ENCODE measurements at regions not wholly inside any gene's neighbourhood (a gene's known extent, or its start where the extent isn't known, plus 50 kb on each side); places are given as distances from the start of the nearest gene placed in this dataset.

DNA sequence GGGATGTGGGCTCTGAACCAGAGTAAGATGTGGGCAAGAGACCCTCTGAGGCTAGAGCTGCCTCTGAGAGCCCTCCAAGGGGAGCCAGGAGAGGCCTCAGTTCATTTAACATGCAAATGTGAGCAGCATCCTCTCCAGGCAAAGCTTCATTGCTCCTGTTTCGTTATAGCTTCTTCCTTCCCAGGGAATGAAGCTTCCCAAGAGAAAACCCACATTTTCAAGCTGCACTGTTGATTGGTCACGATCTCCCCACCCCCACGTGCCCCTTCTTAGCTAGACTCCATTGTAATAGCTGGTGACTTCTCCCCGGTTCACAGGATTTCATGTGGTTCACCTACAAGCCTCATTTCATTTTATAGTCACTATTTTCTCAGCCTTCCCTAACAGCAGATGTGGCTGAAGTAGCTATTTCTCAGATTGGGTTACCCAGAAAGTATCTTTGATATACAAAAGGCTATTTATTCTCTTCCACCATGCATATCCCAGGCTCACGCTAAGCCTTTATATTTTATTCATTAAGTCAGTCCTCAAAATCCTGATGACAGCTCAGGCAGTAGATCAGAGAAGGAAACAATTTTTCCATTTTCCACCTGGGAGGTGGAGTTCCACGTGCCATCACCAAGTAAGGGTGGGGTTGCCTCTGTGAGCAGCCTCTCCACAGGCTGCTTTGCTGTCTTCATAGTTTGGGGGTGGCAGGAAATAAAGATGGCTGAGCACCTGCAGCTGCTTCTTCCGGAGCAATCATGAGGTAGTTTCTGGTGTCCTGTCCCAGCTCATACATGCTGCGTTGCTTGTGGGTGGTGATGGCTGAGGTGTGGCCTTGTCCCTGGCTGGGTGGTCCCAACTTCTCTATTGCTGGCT is 178.3 kb upstream of the RAB4A start:
- DNase-seq, result no peak
- no peaks in the 10 kb centered on the region for H3K27me3 ChIP-seq (ENCODE audit: control insufficient read depth, insufficient read depth)
- intact Hi-C loops (cut with DNase I), result no loop called here
- ATAC-seq, result no peak
- H3K4me3 ChIP-seq (ENCODE audit: low read length), result no peak overlapping the region
- H3K27ac ChIP-seq (ENCODE audit: low read length), result no peak overlapping the region
- 67% methylated on average over 8 of the region's 8 CpGs for WGBS
- no peaks in the 10 kb centered on the region for H3K9me3 ChIP-seq (ENCODE audit: control insufficient read depth, low read length)
- no peaks in the 10 kb centered on the region for H3K4me1 ChIP-seq (ENCODE audit: control insufficient read depth, insufficient read depth, low read length)

DNA sequence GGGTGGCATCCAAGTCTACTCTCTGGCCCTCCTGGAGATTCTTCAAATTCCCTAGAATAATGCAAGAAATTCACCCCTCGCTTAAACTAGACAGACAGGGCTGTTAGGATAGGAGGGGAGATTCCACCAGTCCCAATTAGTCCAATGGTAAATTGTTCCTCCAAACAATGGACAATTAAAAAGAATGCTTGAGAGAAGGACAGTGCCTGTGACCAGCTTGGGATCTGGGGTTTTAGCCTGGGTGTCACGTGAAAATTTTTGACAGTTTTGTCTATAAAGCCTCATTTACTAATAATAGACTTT is 177.7 kb upstream of the RAB4A start:
- DNase-seq (no peak), ATAC-seq (no peak)
- 93% methylated on average over 2 of the region's 2 CpGs for WGBS
- intact Hi-C loops (cut with DNase I), result no loop called here
- Histone ChIP-seq H3K27ac (ENCODE audit: low read length) (no peak overlapping the region), H3K27me3 (ENCODE audit: control insufficient read depth, insufficient read depth) (no peaks in the 10 kb centered on the region), H3K4me3 (ENCODE audit: low read length) (no peak overlapping the region), H3K4me1 (ENCODE audit: control insufficient read depth, insufficient read depth, low read length) (no peaks in the 10 kb centered on the region), H3K9me3 (ENCODE audit: control insufficient read depth, low read length) (no peaks in the 10 kb centered on the region)

DNA sequence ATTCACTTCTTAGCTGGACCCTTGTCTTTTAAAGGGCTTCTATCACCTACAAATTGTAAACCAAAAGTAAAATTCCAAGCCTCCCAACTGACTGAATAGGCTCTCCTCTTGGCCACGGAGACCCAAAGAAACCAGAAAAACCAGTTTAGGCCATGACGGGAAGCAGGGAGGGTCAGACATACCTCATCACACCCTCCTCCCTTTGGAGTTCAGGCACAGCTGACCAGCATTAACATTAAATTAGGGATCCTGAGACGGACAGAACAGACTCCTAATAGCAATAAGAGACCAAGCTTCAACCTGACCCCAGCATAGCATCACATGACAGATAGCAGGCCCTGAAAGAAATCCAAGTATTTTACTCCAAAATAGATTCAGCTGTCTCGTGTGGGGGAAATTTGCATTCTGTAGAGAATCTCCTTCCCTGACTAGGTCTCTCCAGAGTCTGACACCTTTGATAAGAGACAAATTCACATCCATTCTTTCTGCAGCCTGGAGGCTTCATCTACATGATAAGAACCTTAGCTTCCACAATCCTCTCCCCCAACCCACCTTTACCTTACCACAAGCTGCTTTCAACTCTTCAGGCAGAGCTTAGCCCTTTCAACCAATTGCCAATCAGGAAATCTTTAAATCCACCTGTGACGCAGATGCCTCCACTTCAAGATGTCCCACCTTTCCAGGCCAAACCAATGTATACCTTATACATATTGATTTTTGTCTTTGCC is 177.1 kb upstream of the RAB4A start:
- intact Hi-C loops (cut with DNase I), result no loop called here
- Histone ChIP-seq H3K27me3 (ENCODE audit: control insufficient read depth, insufficient read depth) (no peaks in the 10 kb centered on the region), H3K4me1 (ENCODE audit: control insufficient read depth, insufficient read depth, low read length) (no peaks in the 10 kb centered on the region), H3K27ac (ENCODE audit: low read length) (no peak overlapping the region), H3K9me3 (ENCODE audit: control insufficient read depth, low read length) (no peaks in the 10 kb centered on the region), H3K4me3 (ENCODE audit: low read length) (no peak overlapping the region)
- WGBS, result 70% methylated on average over 5 of the region's 5 CpGs
- ATAC-seq (no peak), DNase-seq (no peak)

DNA sequence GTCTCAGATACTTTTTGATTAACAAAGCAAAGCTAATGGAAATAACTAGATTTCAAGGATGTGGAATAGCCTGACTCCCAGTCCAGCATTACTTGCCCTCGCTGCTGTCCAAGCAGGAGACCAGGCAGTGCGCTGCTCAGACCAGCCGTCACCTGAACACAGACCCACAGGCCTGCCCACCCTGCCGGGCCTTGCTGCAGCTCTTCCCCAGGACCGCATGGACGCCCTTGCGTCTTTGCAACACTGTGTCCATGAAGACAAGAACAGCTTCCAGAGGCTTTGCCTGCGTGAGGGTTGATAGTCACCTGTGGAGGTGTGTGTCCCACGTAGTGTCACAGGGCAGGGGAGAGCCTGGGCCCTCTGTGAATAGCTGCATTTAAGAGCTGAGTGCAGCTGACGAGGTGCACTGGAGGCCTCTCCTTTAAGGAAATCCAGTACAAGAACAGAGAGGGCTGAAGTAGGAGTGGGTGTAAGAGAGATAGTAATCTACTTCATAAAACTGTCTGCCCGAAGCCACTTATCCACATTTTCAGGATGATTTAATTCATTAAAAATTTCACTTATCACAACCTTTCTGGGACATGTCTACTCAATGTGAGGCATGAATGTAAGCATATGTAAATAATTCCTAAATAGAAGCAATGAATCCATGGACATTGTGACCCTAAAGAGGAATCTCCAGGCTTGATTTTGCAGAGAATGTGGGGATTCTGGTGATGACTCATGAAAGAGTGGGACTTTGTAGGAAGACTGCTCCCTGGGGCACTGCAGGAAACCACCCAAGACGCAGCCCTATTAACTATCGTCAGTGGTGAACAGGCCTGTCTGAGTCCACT is 176.2 kb upstream of the RAB4A start:
- no peaks in the 10 kb centered on the region for H3K27me3 ChIP-seq (ENCODE audit: control insufficient read depth, insufficient read depth)
- no peaks in the 10 kb centered on the region for H3K9me3 ChIP-seq (ENCODE audit: control insufficient read depth, low read length)
- no peak overlapping the region for H3K27ac ChIP-seq (ENCODE audit: low read length)
- H3K4me1 ChIP-seq (ENCODE audit: control insufficient read depth, insufficient read depth, low read length), result no peaks in the 10 kb centered on the region
- ATAC-seq, result no peak
- 87% methylated on average over 13 of the region's 13 CpGs for WGBS
- DNase-seq, result no peak
- H3K4me3 ChIP-seq (ENCODE audit: low read length), result no peak overlapping the region
- intact Hi-C loops (cut with DNase I), result no loop called here

DNA sequence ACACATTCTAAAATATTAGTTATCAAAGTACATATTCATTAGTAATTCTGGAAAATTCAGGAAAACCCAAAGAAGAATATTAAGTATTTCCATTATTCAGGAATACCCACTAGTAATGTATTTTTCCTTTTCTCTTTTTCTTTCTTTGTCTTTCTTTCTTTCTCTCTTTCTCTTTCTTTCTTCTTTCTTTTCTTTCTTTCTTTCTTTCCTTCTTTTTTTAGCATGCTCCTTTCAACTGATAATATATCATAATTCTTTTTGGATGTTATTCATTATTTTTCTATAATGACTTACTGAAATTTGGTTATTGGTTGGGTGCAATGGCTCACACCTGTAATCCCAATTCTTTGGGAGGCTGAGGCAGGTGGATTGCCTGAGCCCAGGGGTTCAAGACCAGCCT is 175.6 kb upstream of the RAB4A start:
- intact Hi-C loops (cut with DNase I), result no loop called here
- H3K4me1 ChIP-seq (ENCODE audit: control insufficient read depth, insufficient read depth, low read length), result no peaks in the 10 kb centered on the region
- ATAC-seq (no peak), DNase-seq (no peak)
- H3K27ac ChIP-seq (ENCODE audit: low read length), result no peak overlapping the region
- H3K4me3 ChIP-seq (ENCODE audit: low read length), result no peak overlapping the region
- H3K9me3 ChIP-seq (ENCODE audit: control insufficient read depth, low read length), result no peaks in the 10 kb centered on the region
- no peaks in the 10 kb centered on the region for H3K27me3 ChIP-seq (ENCODE audit: control insufficient read depth, insufficient read depth)

DNA sequence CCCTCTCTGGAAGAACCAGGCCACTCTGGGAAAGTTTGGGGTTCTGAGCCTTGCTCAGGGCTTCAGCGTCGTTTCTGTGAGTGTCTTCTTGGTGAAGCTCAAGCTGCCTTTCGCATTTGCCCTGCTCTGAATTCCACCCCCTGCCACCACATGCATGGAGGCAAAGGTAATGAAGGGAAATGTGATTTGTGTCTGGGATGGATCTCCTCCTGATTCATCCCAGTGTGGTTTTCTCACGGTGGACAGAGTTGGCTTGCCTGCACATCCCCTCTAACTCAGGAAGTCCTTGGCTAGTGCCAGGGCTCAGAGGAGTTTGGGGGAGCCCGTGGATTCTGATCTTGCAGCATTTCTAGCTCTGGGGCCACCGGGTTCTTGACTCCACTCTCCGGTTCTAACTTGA is 173.6 kb upstream of the RAB4A start:
- no peak for ATAC-seq
- H3K27ac ChIP-seq (ENCODE audit: low read length), result no peak overlapping the region
- WGBS, result 83% methylated on average over 7 of the region's 7 CpGs
- no peaks in the 10 kb centered on the region for H3K27me3 ChIP-seq (ENCODE audit: control insufficient read depth, insufficient read depth)
- H3K9me3 ChIP-seq (ENCODE audit: control insufficient read depth, low read length), result no peaks in the 10 kb centered on the region
- H3K4me3 ChIP-seq (ENCODE audit: low read length), result no peak overlapping the region
- no peaks in the 10 kb centered on the region for H3K4me1 ChIP-seq (ENCODE audit: control insufficient read depth, insufficient read depth, low read length)
- DNase-seq, result no peak
- intact Hi-C loops (cut with DNase I), result no loop called here

DNA sequence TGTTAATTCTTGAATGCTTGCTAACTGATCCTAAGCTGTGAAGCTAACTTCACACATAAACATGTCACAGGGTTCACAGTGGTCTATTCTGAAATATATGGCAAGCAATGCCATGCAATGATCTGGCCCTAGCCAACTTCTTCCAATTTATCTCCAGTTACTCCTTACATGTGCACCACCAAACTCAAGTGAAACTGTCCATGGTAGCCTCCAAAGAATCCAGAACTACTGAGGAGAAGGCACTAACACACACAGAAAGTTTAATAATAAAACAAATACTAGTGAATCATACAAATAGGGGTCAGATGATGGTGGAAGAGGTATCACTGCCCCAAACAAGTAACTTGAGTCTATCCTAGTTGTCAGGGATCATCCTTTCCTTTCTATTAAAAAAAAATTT is 172.6 kb upstream of the RAB4A start:
- DNase-seq, result no peak
- Histone ChIP-seq H3K27me3 (ENCODE audit: control insufficient read depth, insufficient read depth) (no peaks in the 10 kb centered on the region), H3K4me3 (ENCODE audit: low read length) (no peak overlapping the region), H3K4me1 (ENCODE audit: control insufficient read depth, insufficient read depth, low read length) (no peaks in the 10 kb centered on the region), H3K27ac (ENCODE audit: low read length) (no peak overlapping the region), H3K9me3 (ENCODE audit: control insufficient read depth, low read length) (no peaks in the 10 kb centered on the region)
- no peak for ATAC-seq
- intact Hi-C loops (cut with DNase I), result no loop called here

DNA sequence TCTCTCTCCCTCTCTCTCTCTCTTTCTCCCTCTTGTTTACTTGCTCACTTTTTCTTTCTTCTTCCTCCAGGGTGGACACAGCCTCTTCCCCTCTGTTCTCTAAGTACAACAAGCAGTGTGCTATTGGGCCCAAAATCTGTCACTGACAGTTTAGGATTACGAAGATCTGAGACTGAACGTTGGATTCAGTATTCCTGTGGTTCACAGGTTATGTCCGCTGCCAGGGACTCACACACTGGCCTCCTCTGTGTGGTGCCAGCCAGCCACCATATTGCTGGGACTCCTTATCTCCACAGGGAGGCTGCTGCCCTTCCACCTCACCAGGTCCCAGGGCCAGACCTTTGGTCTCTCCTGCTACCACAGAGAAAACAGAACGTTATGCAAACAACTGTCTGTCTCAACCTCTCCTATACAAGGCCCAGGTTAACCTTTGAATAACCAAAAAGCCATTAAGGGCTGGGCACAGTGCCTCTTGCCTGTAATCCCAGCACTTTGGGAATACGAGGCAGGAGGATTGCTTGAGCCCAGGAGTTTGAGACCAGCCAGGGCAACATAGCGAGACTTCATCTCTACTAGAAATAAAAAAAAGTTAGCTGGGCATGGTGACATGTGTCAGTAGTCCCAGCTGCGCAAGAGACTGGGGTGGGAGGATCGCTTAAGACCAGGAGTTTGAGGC is 171.9 kb upstream of the RAB4A start:
- WGBS, result 81% methylated on average over 8 of the region's 8 CpGs
- Histone ChIP-seq H3K4me1 (ENCODE audit: control insufficient read depth, insufficient read depth, low read length) (no peaks in the 10 kb centered on the region), H3K27me3 (ENCODE audit: control insufficient read depth, insufficient read depth) (no peaks in the 10 kb centered on the region), H3K4me3 (ENCODE audit: low read length) (no peak overlapping the region), H3K9me3 (ENCODE audit: control insufficient read depth, low read length) (no peaks in the 10 kb centered on the region), H3K27ac (ENCODE audit: low read length) (no peak overlapping the region)
- no peak for DNase-seq
- intact Hi-C loops (cut with DNase I), result no loop called here
- ATAC-seq, result no peak

DNA sequence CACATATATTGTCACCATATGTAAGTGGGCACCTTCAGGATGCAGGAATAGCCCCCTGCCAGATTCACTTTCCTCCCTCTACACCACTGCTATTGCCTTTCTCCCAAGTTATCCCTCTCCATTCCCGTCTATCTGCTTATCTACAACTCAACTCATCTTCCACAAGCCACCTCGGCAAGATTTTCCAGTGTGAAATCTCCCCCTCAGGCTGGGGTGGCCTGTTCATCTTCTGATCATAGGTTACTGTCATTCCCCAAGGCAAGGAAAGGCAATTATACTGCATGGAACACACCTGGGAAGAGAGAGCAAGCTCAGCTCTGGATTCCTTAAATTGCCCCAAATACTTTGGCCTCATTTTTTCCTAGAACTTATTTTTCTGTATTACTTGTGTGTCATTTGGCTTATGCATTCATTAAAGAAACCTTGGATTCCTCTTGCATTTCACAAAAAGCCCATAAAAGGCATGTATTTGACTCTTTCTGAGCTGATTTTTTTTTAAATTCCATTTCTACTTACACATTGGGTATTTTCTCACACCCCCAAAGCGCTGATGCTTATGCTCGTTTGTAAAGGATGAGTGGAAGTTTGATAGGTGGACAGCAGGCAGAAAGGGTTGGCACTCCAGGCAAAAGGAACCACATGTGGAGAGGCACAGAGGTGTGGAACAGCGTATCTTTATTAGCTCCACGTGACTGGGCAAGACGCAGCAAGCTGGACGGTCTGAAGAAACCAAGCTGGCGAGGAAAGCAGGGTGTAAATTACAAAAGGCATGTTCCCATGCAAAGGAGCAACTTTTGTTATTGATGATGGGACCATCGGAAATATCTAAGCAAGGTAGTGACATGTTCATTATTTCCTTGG is 169.7 kb upstream of the RAB4A start:
- no peaks in the 10 kb centered on the region for H3K27me3 ChIP-seq (ENCODE audit: control insufficient read depth, insufficient read depth)
- intact Hi-C loops (cut with DNase I), result no loop called here
- 83% methylated on average over 10 of the region's 10 CpGs for WGBS
- no peaks in the 10 kb centered on the region for H3K4me1 ChIP-seq (ENCODE audit: control insufficient read depth, insufficient read depth, low read length)
- DNase-seq, result no peak
- no peak overlapping the region for H3K4me3 ChIP-seq (ENCODE audit: low read length)
- H3K9me3 ChIP-seq (ENCODE audit: control insufficient read depth, low read length), result no peaks in the 10 kb centered on the region
- ATAC-seq, result no peak
- H3K27ac ChIP-seq (ENCODE audit: low read length), result no peak overlapping the region

DNA sequence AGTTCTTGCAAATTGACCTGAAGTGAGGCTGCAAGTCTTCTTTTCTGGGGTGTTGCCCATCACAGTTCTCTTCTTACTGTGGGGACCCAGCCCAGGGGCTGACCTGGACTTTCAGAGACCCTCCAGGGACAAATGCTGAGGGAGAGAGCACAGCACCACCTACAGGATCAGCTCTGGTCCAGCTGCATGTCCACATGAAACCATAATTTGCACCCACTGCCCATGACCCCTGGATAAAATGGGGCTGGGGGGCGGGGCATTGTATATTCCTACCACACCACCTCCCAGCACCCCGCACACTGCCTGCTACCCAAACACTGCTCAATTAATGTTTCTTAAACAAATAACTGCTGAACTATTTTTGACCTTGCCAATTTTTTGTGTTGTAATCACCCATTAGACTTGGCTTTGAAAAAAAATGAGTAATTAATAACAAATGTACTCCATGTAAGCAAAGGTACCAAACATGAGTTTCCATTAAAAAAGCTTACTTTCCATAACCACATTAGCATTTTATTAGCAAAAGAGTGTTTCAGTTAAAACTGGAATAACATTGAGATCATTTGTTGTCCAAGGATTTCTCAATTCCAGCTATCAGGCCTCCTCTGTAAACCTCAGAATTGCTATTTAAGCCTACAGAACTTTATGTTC is 168.0 kb upstream of the RAB4A start:
- peaks cover 3% of the 10 kb centered on the region for H3K4me1 ChIP-seq (ENCODE audit: control insufficient read depth, insufficient read depth, low read length)
- WGBS, result 82% methylated on average over 2 of the region's 2 CpGs
- no peak overlapping the region for H3K27ac ChIP-seq (ENCODE audit: low read length)
- intact Hi-C loops (cut with DNase I), result no loop called here
- ATAC-seq, result no peak
- no peaks in the 10 kb centered on the region for H3K27me3 ChIP-seq (ENCODE audit: control insufficient read depth, insufficient read depth)
- peak in 1 of 3 donors; percentile 22 for DNase-seq
- no peak overlapping the region for H3K4me3 ChIP-seq (ENCODE audit: low read length)
- no peaks in the 10 kb centered on the region for H3K9me3 ChIP-seq (ENCODE audit: control insufficient read depth, low read length)

Measured in right cardiac atrium (tissue), 5 donors.